A673 (cell line): ENCODE measurements at regions not wholly inside any gene's neighbourhood (a gene's known extent, or its start where the extent isn't known, plus 50 kb on each side); places are given as distances from the start of the nearest gene placed in this dataset.

Experiments used
- CTCF ChIP-seq: fragments of 300-800, 200-600 bp; sonication (generic); conservative IDR thresholded peaks from 2 replicates; pipeline ENCODE4 v1.5.1; 2017; ENCODE audit warnings: low read depth, mild to moderate bottlenecking, antibody characterized with exemption, low read length, moderate library complexity, mixed read lengths
- EZH2 ChIP-seq: fragments of 200-600 bp; sonication (generic); IDR thresholded peaks from 2 replicates; pipeline ENCODE4 v1.6.1; 2017; ENCODE audit warnings: borderline replicate concordance, low read depth, mild to moderate bottlenecking, mixed read lengths, antibody characterized with exemption, low read length; ENCODE audit not compliant: poor library complexity, severe bottlenecking

- TF ChIP-seq CTCF (no peak), EZH2 (no peak)
Measured at GRCh38 chr1:38763121-38763520, 96.5 kb downstream of the RRAGC start.
